IMR-90 (cell line): ENCODE measurements at regions not wholly inside any gene's neighbourhood (a gene's known extent, or its start where the extent isn't known, plus 50 kb on each side); places are given as distances from the start of the nearest gene placed in this dataset.

Experiments used
- ATAC-seq: fragments of 200-7000 bp; cut with Tn5 transposase; 2 replicates; pipeline ENCODE4 v1.9.1; 2020; ENCODE audit warnings: low read depth, mild to moderate bottlenecking, moderate library complexity
- BruUV-seq: library from RNA; stranded (reverse); fragments of 400-500 nt; replicated peaks from 2 replicates; lab custom pipeline; 2021; lab: Mats Ljungman, UMichigan
- CTCF ChIA-PET: fragments of 300-600 bp; formaldehyde crosslinking; extraction: SDS; loops from one replicate; lab custom pipeline; 2021; ENCODE audit warnings: antibody characterized with exemption; lab: Yijun Ruan, JAX
- POLR2A ChIA-PET: fragments of 300-600 bp; sonication (Branson Sonifier 250); formaldehyde crosslinking; loops from one replicate; lab custom pipeline; 2022; ENCODE audit warnings: antibody characterized with exemption; ENCODE audit not compliant: unreplicated experiment; lab: Charles Lee
- DNase-seq: peaks from one replicate; pipeline ENCODE4 v3.0.0; 2013
- H2AFZ ChIP-seq: replicated peaks from 2 replicates; pipeline ENCODE3; 2013; ENCODE audit warnings: low read length, mild to moderate bottlenecking; ENCODE audit not compliant: poor library complexity
- H2AK5ac ChIP-seq: 2 replicates; pipeline ENCODE4 v1.6.1; 2013; ENCODE audit warnings: low read depth, low read length, inconsistent platforms
- H2AK9ac ChIP-seq: replicated peaks from 2 replicates; pipeline ENCODE3; 2013; ENCODE audit warnings: mild to moderate bottlenecking, low read depth, low read length, moderate library complexity; ENCODE audit not compliant: poor library complexity
- H2BK120ac ChIP-seq: 2 replicates; pipeline ENCODE4 v1.6.1; 2013; ENCODE audit warnings: low read depth, low read length, inconsistent platforms
- H2BK15ac ChIP-seq: 3 replicates; pipeline ENCODE4 v1.6.1; 2013; ENCODE audit warnings: low read depth, low read length, inconsistent platforms
- H2BK20ac ChIP-seq: 2 replicates; pipeline ENCODE4 v1.6.1; 2013; ENCODE audit warnings: low read depth, mild to moderate bottlenecking, inconsistent platforms, low read length, moderate library complexity
- H2BK5ac ChIP-seq: 2 replicates; pipeline ENCODE4 v1.6.1; 2013; ENCODE audit warnings: mild to moderate bottlenecking, low read depth, low read length, inconsistent platforms; ENCODE audit not compliant: poor library complexity, severe bottlenecking
- H3K14ac ChIP-seq: replicated peaks from 2 replicates; pipeline ENCODE4 v1.6.1; 2013; ENCODE audit warnings: low read depth, low read length, inconsistent platforms
- H3K18ac ChIP-seq: 2 replicates; pipeline ENCODE4 v1.6.1; 2013; ENCODE audit warnings: low read depth, low read length, control low read depth
- H3K23ac ChIP-seq: 2 replicates; pipeline ENCODE4 v1.6.1; 2013; ENCODE audit warnings: low read depth, low read length, inconsistent platforms
- H3K27ac ChIP-seq: 2 replicates; pipeline ENCODE4 v1.5.1; 2013; ENCODE audit warnings: mild to moderate bottlenecking, control low read depth, low read length; ENCODE audit not compliant: insufficient read depth
- H3K27me3 ChIP-seq: 2 replicates; pipeline ENCODE4 v1.6.1; 2013; ENCODE audit warnings: low read length; ENCODE audit not compliant: control insufficient read depth, insufficient read depth
- H3K36me3 ChIP-seq: 2 replicates; pipeline ENCODE4 v1.6.1; 2013; ENCODE audit warnings: low read length, mixed read lengths; ENCODE audit not compliant: control insufficient read depth, insufficient read depth
- H3K4ac ChIP-seq: 2 replicates; pipeline ENCODE4 v1.6.1; 2013; ENCODE audit warnings: low read depth, low read length, inconsistent platforms
- H3K4me1 ChIP-seq: 2 replicates; pipeline ENCODE4 v1.6.1; 2013; ENCODE audit warnings: low read length, mixed read lengths; ENCODE audit not compliant: control insufficient read depth, insufficient read depth
- H3K4me2 ChIP-seq: 2 replicates; pipeline ENCODE4 v1.6.1; 2013; ENCODE audit warnings: low read depth, mild to moderate bottlenecking, control low read depth, low read length, moderate library complexity
- H3K4me3 ChIP-seq: 2 replicates; pipeline ENCODE4 v1.5.1; 2013; ENCODE audit warnings: low read depth, mild to moderate bottlenecking, control low read depth, low read length, moderate library complexity; ENCODE audit not compliant: insufficient read depth
- H3K56ac ChIP-seq: 2 replicates; pipeline ENCODE4 v1.6.1; 2013; ENCODE audit warnings: low read length, inconsistent platforms; ENCODE audit not compliant: insufficient read depth; ENCODE audit errors: extremely low read depth
- H3K79me1 ChIP-seq, 2 experiments: 2 replicates each; pipeline ENCODE4 v1.6.1; 2013; ENCODE audit warnings: low read length in 2 of 2, inconsistent platforms in 1 of 2, low read depth in 1 of 2
- H3K9ac ChIP-seq: 2 replicates; pipeline ENCODE4 v1.6.1; 2013; ENCODE audit warnings: low read depth, low read length, control low read depth
- H3K9me1 ChIP-seq: 2 replicates; pipeline ENCODE4 v1.6.1; 2013; ENCODE audit warnings: low read length, inconsistent platforms; ENCODE audit not compliant: insufficient read depth
- H3K9me3 ChIP-seq: 2 replicates; pipeline ENCODE4 v1.6.1; 2013; ENCODE audit warnings: low read length; ENCODE audit not compliant: control insufficient read depth, insufficient read depth
- H4K20me1 ChIP-seq: 2 replicates; pipeline ENCODE4 v1.6.1; 2013; ENCODE audit warnings: low read length, inconsistent platforms; ENCODE audit not compliant: insufficient read depth
- H4K5ac ChIP-seq: 2 replicates; pipeline ENCODE4 v1.6.1; 2013; ENCODE audit warnings: mild to moderate bottlenecking, low read depth, low read length, control low read depth
- H4K8ac ChIP-seq, 2 experiments: 2 replicates each; pipeline ENCODE4 v1.6.1; 2013; ENCODE audit warnings: low read depth in 2 of 2, low read length in 2 of 2, control low read depth in 1 of 2, inconsistent platforms in 1 of 2
- H4K91ac ChIP-seq: 2 replicates; pipeline ENCODE4 v1.6.1; 2013; ENCODE audit warnings: low read depth, low read length, inconsistent platforms; ENCODE audit not compliant: insufficient read depth
- CHD1 ChIP-seq: IDR thresholded peaks from 2 replicates; pipeline ENCODE4 v1.6.1; 2012; ENCODE audit warnings: low read depth, low read length, improper control_type of control experiment
- MAFK ChIP-seq: IDR thresholded peaks from 2 replicates; pipeline ENCODE4 v1.6.1; 2012; ENCODE audit warnings: low read depth, low read length, improper control_type of control experiment
- MAZ ChIP-seq: IDR thresholded peaks from 2 replicates; pipeline ENCODE4 v1.6.1; 2012; ENCODE audit warnings: low read depth, mild to moderate bottlenecking, low read length, improper control_type of control experiment, moderate library complexity, borderline replicate concordance
- MXI1 ChIP-seq: IDR thresholded peaks from 2 replicates; pipeline ENCODE4 v1.6.1; 2012; ENCODE audit warnings: low read depth, mild to moderate bottlenecking, low read length, moderate library complexity, borderline replicate concordance
- NFE2L2 ChIP-seq: fragments of 150-350 bp; IDR thresholded peaks from 2 replicates; pipeline ENCODE4 v1.6.1; 2016; ENCODE audit warnings: low read depth, mild to moderate bottlenecking, low read length
- RCOR1 ChIP-seq: IDR thresholded peaks from 2 replicates; pipeline ENCODE4 v1.6.1; 2012; ENCODE audit warnings: mild to moderate bottlenecking, low read length, improper control_type of control experiment; ENCODE audit not compliant: insufficient replicate concordance
- RFX5 ChIP-seq: IDR thresholded peaks from 2 replicates; pipeline ENCODE4 v1.8.0; 2012; ENCODE audit warnings: low read depth, mild to moderate bottlenecking, low read length, moderate library complexity
- SMC3 ChIP-seq: fragments of 150-350 bp; IDR thresholded peaks from 2 replicates; pipeline ENCODE4 v1.6.1; 2016; ENCODE audit warnings: low read depth, mild to moderate bottlenecking, antibody characterized with exemption, low read length, moderate library complexity
- WGBS, 2 experiments: methylation state at CpG; one replicate each; pipeline versions ENCODE4 v1.1.5 to v1.1.7; 2013; ENCODE audit warnings: missing lambda C conversion rate in 2 of 2; ENCODE audit not compliant: insufficient read length in 1 of 2; ENCODE audit errors: extremely low coverage in 2 of 2; 5-methylcytosine and 5-hydroxymethylcytosine counted together
- dilution Hi-C: fragments of 300-500 bp; cut with HindIII; formaldehyde crosslinking; loops from one replicate; pipeline ENCODE4 v1.14.3; 2018; ENCODE audit warnings: low sequenced_read_pairs; ENCODE audit not compliant: unreplicated experiment
- in situ Hi-C: fragments of 300-500 bp; cut with MboI; formaldehyde crosslinking; loops from 3 replicates; pipeline ENCODE4 v1.14.3; 2019; ENCODE audit warnings: low sequenced_read_pairs, inconsistent platforms, mixed read lengths
- intact Hi-C: fragments of 100-400 bp; cut with micrococcal nuclease; formaldehyde crosslinking; loops from 2 replicates; pipeline ENCODE4 v1.10.0; 2022
- TF ChIP-seq, protein P1 (sequence below): fragments of 150-350 bp; IDR thresholded peaks from 2 replicates; pipeline ENCODE4 v1.6.1; 2016; ENCODE audit warnings: low read depth, mild to moderate bottlenecking, low read length, moderate library complexity, borderline replicate concordance

GRCh38 chr20:40497899-40498691 lies 190.9 kb downstream of the MAFB start:
- Histone ChIP-seq H3K4me2 (no peak overlapping the region), H2BK20ac (no peak overlapping the region), H4K8ac (no peak overlapping the region), H2AK9ac (no peak overlapping the region), H3K14ac (no peak overlapping the region), H3K18ac (no peak overlapping the region), H3K27ac (no peak overlapping the region), H3K27me3 (no peaks in the 10 kb centered on the region), H2AFZ (no peak overlapping the region), H2BK15ac (no peak overlapping the region), H2BK5ac (no peak overlapping the region), H3K4me3 (no peak overlapping the region), H4K20me1 (no peaks in the 10 kb centered on the region), H4K91ac (no peak overlapping the region), H3K4me1 (no peaks in the 10 kb centered on the region), H3K9me3 (no peaks in the 10 kb centered on the region), H3K9ac (no peak overlapping the region), H3K23ac (no peak overlapping the region), H2AK5ac (no peak overlapping the region), H4K5ac (no peak overlapping the region), H3K9me1 (no peaks in the 10 kb centered on the region), H3K36me3 (no peaks in the 10 kb centered on the region), H3K79me1 (no peaks in the 10 kb centered on the region), H3K56ac (no peak overlapping the region), H2BK120ac (no peak overlapping the region), H3K4ac (no peak overlapping the region)
- POLR2A ChIA-PET: no interaction called here
- in situ Hi-C loops: no loop called here
- ATAC-seq (no peak), DNase-seq (no peak)
- dilution Hi-C loops: no loop called here
- TF ChIP-seq NFE2L2 (no peak), RFX5 (no peak), MAZ (no peak), MXI1 (no peak), MAFK (no peak), SMC3 (no peak), RCOR1 (no peak), CHD1 (no peak)
- TF ChIP-seq, protein P1, sequence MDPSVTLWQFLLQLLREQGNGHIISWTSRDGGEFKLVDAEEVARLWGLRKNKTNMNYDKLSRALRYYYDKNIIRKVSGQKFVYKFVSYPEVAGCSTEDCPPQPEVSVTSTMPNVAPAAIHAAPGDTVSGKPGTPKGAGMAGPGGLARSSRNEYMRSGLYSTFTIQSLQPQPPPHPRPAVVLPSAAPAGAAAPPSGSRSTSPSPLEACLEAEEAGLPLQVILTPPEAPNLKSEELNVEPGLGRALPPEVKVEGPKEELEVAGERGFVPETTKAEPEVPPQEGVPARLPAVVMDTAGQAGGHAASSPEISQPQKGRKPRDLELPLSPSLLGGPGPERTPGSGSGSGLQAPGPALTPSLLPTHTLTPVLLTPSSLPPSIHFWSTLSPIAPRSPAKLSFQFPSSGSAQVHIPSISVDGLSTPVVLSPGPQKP: no peak
- BruUV-seq: no TSS peak
- CTCF ChIA-PET: no interaction called here
- WGBS, 2 experiments: no CpG with 5 or more reads among the region's 4 CpGs
- intact Hi-C loops: no loop called here
